NB4 (cell line): ENCODE measurements at regions not wholly inside any gene's neighbourhood (a gene's known extent, or its start where the extent isn't known, plus 50 kb on each side); places are given as distances from the start of the nearest gene placed in this dataset.

Source experiments
- DNase-seq: peaks from one replicate; pipeline ENCODE4 v3.0.0; 2010; ENCODE audit warnings: low read depth
- H3K4me3 ChIP-seq: one replicate; pipeline ENCODE4 v1.5.1; 2011; ENCODE audit warnings: mild to moderate bottlenecking, low read depth, low read length, moderate library complexity
- MYC ChIP-seq: IDR thresholded peaks from 2 replicates; pipeline ENCODE4 v1.6.1; 2011; ENCODE audit warnings: low read depth, low read length
- POLR2A ChIP-seq: IDR thresholded peaks from 2 replicates; pipeline ENCODE4 v1.6.1; 2011; ENCODE audit warnings: mild to moderate bottlenecking; ENCODE audit not compliant: insufficient read length; ENCODE audit errors: extremely low read depth
- TF ChIP-seq, protein P1 (sequence below): IDR thresholded peaks from 2 replicates; pipeline ENCODE4 v1.6.1; 2011; ENCODE audit warnings: low read depth, low read length
- TF ChIP-seq, protein P2 (sequence below): IDR thresholded peaks from one replicate; pipeline ENCODE4 v1.5.1; 2012; ENCODE audit warnings: low read depth, low read length

DNA sequence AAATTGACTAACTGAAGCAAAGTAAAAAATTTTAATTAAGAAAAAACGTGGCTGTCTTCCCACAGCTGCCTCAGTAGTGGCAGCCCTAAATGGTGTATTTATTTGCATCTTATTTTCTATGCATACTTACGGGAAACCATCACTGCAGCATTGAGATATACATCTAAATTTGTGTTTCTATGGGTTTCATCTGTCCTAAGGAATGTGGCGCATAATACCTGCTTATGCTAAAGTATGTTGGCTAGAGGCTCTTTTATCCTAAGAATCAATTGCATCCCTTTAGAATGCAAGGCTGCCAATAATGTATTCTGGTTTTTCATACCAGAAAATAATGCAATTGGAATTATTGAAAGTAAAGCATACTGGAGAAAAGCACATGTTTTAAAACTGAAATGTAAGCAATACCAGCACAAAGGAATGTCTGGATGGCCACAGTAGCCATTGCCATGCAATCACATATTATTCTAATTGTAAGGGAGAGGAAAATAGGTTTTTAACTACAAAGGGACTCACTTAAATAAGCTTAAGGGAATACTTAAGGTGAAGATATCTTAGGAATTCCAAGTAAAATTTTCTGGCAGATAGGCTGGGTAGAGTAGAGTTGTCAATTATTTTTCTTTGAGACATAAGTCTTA, 834.5 kb upstream of the NECTIN3 start:
- no peak overlapping the region for H3K4me3 ChIP-seq
- DNase-seq = no peak
- TF ChIP-seq, protein P1, sequence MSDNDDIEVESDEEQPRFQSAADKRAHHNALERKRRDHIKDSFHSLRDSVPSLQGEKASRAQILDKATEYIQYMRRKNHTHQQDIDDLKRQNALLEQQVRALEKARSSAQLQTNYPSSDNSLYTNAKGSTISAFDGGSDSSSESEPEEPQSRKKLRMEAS = no peak
- TF ChIP-seq POLR2A (no peak), MYC (no peak)
- TF ChIP-seq, protein P2, sequence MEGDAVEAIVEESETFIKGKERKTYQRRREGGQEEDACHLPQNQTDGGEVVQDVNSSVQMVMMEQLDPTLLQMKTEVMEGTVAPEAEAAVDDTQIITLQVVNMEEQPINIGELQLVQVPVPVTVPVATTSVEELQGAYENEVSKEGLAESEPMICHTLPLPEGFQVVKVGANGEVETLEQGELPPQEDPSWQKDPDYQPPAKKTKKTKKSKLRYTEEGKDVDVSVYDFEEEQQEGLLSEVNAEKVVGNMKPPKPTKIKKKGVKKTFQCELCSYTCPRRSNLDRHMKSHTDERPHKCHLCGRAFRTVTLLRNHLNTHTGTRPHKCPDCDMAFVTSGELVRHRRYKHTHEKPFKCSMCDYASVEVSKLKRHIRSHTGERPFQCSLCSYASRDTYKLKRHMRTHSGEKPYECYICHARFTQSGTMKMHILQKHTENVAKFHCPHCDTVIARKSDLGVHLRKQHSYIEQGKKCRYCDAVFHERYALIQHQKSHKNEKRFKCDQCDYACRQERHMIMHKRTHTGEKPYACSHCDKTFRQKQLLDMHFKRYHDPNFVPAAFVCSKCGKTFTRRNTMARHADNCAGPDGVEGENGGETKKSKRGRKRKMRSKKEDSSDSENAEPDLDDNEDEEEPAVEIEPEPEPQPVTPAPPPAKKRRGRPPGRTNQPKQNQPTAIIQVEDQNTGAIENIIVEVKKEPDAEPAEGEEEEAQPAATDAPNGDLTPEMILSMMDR = no peak

DNA sequence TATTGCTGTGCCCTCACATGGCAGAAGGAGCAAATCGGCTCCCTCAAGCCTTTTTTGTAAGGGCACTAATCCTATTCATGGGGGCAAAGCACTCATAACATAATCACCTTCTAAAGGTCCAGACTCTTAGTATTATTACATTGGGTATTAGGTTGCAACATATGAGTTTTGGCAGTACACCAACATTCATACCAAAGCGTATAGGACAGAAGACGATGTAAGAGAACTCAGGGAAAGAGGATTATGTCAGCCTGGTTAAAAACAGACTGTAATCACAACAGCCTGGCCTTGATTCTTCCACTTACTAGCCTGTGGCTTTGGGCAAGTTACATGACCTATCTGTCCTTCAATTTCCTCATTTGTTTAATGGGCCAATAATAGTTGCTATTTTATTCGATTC, 828.5 kb upstream of the NECTIN3 start:
- H3K4me3 ChIP-seq = no peak overlapping the region
- TF ChIP-seq, protein P2 = no peak
- TF ChIP-seq MYC = no peak
- TF ChIP-seq, protein P1 = no peak
- no peak for DNase-seq

DNA sequence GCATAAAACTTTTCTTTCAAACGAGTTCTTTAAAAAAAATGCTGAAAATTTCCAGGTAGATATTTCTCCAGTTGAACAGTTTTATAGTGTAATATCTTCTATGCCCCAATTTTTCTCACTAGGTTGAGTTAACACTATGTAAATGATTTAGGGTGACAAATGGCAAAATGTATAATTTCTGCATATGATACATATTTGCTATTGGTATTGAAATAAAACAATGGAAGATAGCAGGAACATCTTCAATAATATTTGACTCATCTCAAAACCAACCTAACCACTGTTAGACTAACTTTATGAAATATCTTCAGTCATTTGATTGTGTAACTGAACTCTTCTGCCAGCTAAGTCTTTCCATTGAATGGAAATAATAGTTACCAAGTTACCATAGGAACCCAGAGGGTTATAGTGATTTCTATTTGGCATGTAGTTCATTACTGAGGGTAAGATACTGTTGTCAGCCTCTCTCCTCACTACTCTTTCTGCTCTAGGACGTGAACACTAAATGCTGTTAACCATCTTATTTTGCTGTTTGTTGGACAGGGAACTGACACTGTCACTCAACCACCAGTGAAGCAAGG, 824.7 kb upstream of the NECTIN3 start:
- TF ChIP-seq POLR2A = no peak
- TF ChIP-seq, protein P2 = no peak
- TF ChIP-seq, protein P1 = no peak
- no peak for TF ChIP-seq MYC
- no peak overlapping the region for H3K4me3 ChIP-seq
- DNase-seq = no peak

DNA sequence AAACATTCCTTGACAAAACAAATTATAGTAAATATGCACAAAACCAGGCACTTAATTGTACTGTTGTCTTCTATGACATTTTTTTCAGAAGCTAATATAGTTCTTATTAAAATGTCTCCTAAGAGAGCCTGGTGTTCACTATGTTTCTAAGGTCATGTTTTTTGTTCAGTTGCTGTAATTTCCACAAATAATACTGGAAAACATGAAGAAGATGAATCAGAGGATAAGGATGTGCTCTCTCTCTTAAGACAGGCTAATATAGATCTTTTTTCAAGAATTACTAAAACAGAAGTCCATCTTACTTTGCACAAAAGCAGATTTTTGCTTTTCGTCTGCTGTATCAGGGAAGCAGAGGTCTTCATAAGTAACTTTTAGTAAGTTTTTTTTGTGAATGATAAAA, 823.0 kb upstream of the NECTIN3 start:
- TF ChIP-seq POLR2A (no peak), MYC (no peak)
- TF ChIP-seq, protein P1 = no peak
- TF ChIP-seq, protein P2 = no peak
- DNase-seq = no peak
- no peak overlapping the region for H3K4me3 ChIP-seq

DNA sequence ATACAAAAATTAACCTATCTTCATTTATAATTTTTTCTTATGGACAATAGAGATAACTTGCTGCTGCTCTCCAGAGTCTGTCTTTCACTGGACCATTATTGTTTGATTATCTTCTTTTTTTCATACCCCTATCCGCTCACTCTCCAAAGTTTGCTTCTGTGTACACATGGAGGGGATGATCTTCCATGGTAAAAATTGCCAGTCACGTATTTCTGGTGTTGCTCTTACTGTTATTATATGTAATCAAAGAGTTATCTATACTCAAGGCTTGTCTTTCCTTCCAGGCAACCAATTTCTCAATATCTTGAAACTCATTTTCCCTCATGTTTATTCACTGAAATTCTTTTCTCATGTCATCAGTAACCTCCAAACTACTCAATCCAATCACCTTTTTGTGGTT, 817.8 kb upstream of the NECTIN3 start:
- H3K4me3 ChIP-seq = no peak overlapping the region
- DNase-seq = no peak
- TF ChIP-seq, protein P2 = no peak
- no peak for TF ChIP-seq MYC
- TF ChIP-seq, protein P1 = no peak
- no peak for TF ChIP-seq POLR2A
